ENCODE measurements at regions not wholly inside any gene's neighbourhood (a gene's known extent, or its start where the extent isn't known, plus 50 kb on each side); places are given as distances from the start of the nearest gene placed in this dataset.

- H3K4me2 ChIP-seq (ENCODE audit: insufficient read depth, insufficient read length, low read length): no peak overlapping the region
- Mint-ChIP-seq H3K36me3 (ENCODE audit: insufficient read depth in 1 of 3, low read depth in 3 of 3) (no peaks in the 10 kb centered on the region; a peak in 1 of 7 replicates), H3K27me3 (ENCODE audit: low read depth) (no peaks in the 10 kb centered on the region), H3K4me3 (no peak overlapping the region), H3K4me1 (0 out of 4 replicates have a peak, but pooled peaks cover 0 to 3% of the 10 kb centered on the region in 2 experiments), H3K27ac (no peak overlapping the region), H3K9me3 (no peaks in the 10 kb centered on the region)
- H3T11ph ChIP-seq (ENCODE audit: low read length): no peak overlapping the region
- H2AFZ ChIP-seq (ENCODE audit: low read length): no peak overlapping the region
- DNase-seq: no peak
- H3K56ac ChIP-seq (ENCODE audit: insufficient read length, low read depth, low read length): no peak overlapping the region
- no peak overlapping the region for H4K91ac ChIP-seq (ENCODE audit: insufficient read length, low read depth, low read length)
- TF ChIP-seq CTCF (conservative IDR thresholded peaks at IDR 0.05): no peak
- H2BK20ac ChIP-seq (ENCODE audit: low read depth, low read length, poor library complexity, severe bottlenecking): no peak overlapping the region
- no peak overlapping the region for H2AK5ac ChIP-seq (ENCODE audit: insufficient read length, low read length)
- H3K79me2 ChIP-seq (ENCODE audit: insufficient read depth, low read length): no peaks in the 10 kb centered on the region
- H2BK120ac ChIP-seq (ENCODE audit: low read depth, low read length, poor library complexity, severe bottlenecking): no peak overlapping the region
- H2BK5ac ChIP-seq (ENCODE audit: insufficient read length, low read length): no peak overlapping the region
- no CpG with 5 or more reads among the region's 6 CpGs for whole genome bisulfite sequencing (ENCODE audit: extremely low coverage, insufficient read length, low lambda C conversion rate)
- no peaks in the 10 kb centered on the region; the same call in 1 of the 2 replicates for H3K4me1 ChIP-seq (ENCODE audit: insufficient read depth, low read length)
- no peak overlapping the region for H3K27ac ChIP-seq (ENCODE audit: insufficient read length, low read depth, low read length)
- no peak overlapping the region for H3K4ac ChIP-seq (ENCODE audit: low read depth, low read length)
- H3K14ac ChIP-seq (ENCODE audit: insufficient read depth, low read length): no peak overlapping the region
- no peaks in the 10 kb centered on the region for H3K79me1 ChIP-seq (ENCODE audit: insufficient read depth, low read depth, low read length, poor library complexity, severe bottlenecking)
- no peak overlapping the region for H3K18ac ChIP-seq (ENCODE audit: insufficient read length, low read depth, low read length)
- no peak overlapping the region for H2BK15ac ChIP-seq (ENCODE audit: low read depth, low read length)
- no peaks in the 10 kb centered on the region for H3K23me2 ChIP-seq (ENCODE audit: insufficient read length, low read depth, low read length, poor library complexity, severe bottlenecking)
- H4K5ac ChIP-seq (ENCODE audit: insufficient read length, low read depth, low read length): no peak overlapping the region
- H3K9me3 ChIP-seq (ENCODE audit: control insufficient read depth, low read depth, low read length): no peaks in the 10 kb centered on the region
- no peak overlapping the region for H2BK12ac ChIP-seq (ENCODE audit: insufficient read length, low read depth, low read length)
- no peaks in the 10 kb centered on the region for H3K27me3 ChIP-seq (ENCODE audit: insufficient read depth, low read length)
- H4K8ac ChIP-seq (replicated peaks; ENCODE audit: insufficient read length, low read depth, low read length): no peak overlapping the region
- H3K9ac ChIP-seq (ENCODE audit: extremely low read depth, insufficient read length, low read length): no peak overlapping the region
- no peak overlapping the region for H3K23ac ChIP-seq (ENCODE audit: insufficient read length, low read depth, low read length)
- no peaks in the 10 kb centered on the region for H4K20me1 ChIP-seq (ENCODE audit: control insufficient read depth, insufficient read depth, insufficient read length)
These were observed 479.3 kb downstream of the IRS1 start for GRCh38 chr2:226320076-226320948.

Measured in H9 (cell line).